HG03571 (cell line): ENCODE measurements at regions not wholly inside any gene's neighbourhood (a gene's known extent, or its start where the extent isn't known, plus 50 kb on each side); places are given as distances from the start of the nearest gene placed in this dataset.

Experiments used
- ATAC-seq: cut with Tn5 transposase; IDR thresholded peaks from one replicate; pipeline ENCODE4 v1.9.1; 2021; ENCODE audit not compliant: unreplicated experiment

- ATAC-seq, result no peak
Observed at GRCh38 chr2:7452110-7452876, 535.1 kb downstream of the RNF144A start.

DNA sequence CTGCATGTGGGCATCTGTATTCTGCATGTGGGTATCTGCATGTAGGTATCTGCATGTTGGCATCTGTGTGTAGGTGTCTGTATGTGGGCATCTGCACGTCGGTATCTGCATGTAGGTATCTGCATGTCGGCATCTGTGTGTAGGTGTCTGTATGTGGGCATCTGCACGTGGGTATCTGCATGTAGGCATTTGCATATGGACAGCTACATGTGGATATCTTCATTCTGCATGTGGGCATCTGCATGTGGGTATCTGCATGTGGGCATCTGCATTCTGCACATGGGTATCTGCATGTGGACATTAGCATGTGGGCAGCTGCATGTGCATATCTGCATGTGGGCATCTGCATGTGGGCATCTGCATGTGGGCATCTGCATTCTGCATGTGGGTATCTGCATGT, 537.4 kb downstream of the RNF144A start:
- no peak for ATAC-seq

DNA sequence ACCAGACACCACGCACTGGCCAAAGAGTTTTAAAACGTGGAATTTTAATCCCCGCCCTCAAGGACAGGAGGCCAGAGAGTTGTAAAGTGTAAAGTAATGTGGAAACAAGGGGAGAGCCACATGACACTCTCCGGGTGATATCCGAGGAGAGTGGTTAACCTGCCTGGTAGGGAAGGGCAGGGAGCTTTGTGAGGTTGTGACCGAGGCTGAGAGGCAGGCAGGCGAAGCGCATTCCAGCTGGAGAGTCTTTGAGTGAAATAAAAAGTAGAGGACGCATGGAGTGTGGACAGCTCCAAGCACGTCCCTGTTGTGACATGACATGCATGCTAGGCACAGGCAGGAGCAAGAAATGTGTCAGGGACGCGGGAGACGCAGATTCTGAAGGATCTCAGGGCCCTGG, 539.5 kb downstream of the RNF144A start:
- no peak for ATAC-seq

GRCh38 chr2:7458066-7458465, 540.9 kb downstream of the RNF144A start:
- no peak for ATAC-seq

- ATAC-seq, result no peak
Observed at GRCh38 chr2:7467782-7468447, 550.7 kb downstream of the RNF144A start.

GRCh38 chr2:7468448-7468828, 551.2 kb downstream of the RNF144A start:
- ATAC-seq, result no peak

GRCh38 chr2:7468955-7469354, 551.7 kb downstream of the RNF144A start:
- ATAC-seq, result no peak

DNA sequence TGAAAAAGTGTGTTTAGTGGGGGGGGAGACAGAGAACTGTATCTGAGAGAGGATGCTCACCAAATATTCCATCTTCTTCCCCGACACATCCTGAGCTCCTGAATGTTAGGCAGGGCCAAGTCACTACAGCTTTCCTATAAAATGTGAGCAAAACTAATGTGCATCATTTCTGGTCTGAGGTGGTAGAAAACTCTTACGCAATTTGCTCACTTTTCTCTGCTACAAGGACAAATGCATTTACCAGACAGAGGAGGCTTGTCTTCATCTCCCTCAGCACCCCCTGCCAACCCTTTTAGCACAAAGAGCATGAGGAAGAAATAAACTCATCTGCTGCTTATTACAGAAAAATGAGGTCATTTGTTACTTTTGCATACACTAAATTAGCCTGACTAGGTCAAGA, 554.0 kb downstream of the RNF144A start:
- ATAC-seq, result no peak

GRCh38 chr2:7472465-7472864, 555.3 kb downstream of the RNF144A start:
- no peak for ATAC-seq

DNA sequence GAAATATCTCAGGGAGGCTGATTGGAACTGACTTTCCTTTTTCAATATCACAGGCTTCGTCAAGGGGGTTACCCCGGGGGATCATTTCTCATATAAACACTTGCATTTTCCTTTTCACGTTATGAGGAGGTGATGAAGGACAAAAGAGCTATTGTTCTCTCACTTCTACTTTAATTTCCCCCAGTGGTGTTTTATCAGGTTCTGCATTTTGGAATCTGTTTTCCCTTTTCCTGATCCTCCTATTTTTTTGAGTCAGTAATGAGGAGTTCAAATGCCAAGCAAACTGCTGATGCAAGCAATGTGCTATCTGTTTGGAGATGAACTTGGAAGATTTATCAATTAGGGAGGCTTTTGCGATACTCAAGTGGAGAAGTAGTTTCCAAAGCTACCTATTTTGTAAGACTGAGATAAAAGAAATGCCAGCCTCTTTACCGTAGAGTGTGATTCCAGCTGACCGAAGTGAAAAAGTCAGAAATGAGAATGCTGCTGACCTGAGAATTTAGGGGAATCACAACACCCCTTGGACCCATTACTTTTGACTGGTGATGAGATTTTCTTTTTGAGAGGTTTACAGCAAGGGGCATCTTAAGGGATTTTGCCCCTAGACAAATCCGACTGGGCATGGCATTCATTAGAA, 556.0 kb downstream of the RNF144A start:
- no peak for ATAC-seq

DNA sequence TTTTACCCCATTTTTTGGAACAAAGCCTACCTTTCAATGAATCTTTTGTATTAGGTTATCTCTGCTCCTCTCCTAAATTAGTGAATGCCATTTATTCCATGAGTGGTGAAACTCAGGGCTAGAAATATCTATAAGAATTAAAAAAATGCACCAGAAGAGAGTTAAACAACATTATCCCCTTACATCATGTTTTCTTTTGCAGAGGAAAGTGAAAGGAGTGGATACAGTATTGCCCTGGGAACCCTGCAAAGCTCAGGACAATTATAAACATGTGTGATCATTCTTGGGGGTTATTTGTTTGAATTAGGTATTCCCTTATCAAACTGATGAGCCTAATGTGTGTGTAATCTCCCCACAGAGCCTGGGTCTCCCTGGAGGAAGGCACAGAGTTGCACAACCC, 559.2 kb downstream of the RNF144A start:
- no peak for ATAC-seq

DNA sequence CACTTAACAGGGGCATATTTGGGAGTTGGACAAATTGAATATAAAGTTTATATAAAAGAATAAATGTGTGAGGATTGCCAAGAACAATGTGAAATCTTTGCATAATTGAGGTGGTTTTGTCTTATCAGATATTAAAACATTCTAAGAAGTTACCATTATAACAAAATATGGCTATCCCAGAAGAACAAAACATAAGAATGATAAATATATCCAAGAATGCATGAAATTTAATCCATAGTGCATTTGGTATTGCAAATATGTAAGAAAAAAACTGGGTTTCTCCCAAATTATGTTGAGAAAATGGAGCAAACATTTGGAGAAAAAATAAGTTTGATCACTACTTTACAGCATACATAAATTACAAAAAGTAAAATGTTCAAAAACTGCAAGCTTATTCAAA, 562.4 kb downstream of the RNF144A start:
- no peak for ATAC-seq

- no peak for ATAC-seq
Observed at GRCh38 chr2:7480431-7480830, 563.2 kb downstream of the RNF144A start.

- ATAC-seq, result no peak
Observed at GRCh38 chr2:7490672-7491071, 573.5 kb downstream of the RNF144A start.

DNA sequence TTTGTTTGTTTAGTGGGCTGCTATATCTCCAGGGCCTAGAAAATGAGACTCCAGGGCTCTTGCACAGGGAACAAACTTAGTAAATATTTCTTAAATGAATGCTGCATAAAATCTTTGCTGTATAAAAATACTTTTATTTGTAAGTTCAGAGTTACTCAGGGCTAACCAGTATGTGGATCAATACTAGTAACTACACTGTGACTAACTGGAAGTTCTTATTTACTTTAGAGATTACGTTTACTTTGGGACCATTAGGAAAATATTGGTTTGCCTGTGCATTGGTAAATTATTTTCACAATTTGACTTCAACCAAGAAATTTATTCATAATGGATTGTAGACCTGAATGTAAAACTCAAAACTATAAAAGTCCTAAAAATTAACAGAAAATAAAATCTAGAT, 575.5 kb downstream of the RNF144A start:
- no peak for ATAC-seq

GRCh38 chr2:7497178-7497577, 580.0 kb downstream of the RNF144A start:
- ATAC-seq, result no peak

- ATAC-seq, result no peak
Observed at GRCh38 chr2:7499018-7499417, 581.8 kb downstream of the RNF144A start.

DNA sequence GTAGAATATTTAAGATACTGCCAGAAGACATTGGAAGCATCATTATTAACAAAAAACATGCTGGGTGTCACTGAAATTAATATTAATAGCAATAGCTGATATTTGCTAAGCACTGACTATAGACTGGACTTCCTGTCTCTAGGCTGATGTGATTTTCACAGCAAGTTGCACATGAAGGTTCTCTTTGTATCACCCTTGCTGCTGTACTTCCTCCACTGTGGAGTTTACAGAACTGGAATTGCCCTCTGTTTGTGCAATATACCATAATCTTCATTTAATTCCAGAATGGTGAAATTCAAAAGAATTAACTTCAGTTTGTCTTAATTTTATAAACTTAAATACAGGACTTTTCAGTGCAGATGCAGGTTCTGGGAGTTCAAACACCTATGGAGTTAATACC, 585.1 kb downstream of the RNF144A start:
- ATAC-seq, result no peak

GRCh38 chr2:7508296-7508943, 591.2 kb downstream of the RNF144A start:
- ATAC-seq, result no peak

- ATAC-seq, result no peak
Observed at GRCh38 chr2:7510353-7510752, 593.1 kb downstream of the RNF144A start.

GRCh38 chr2:7513834-7514233, 596.6 kb downstream of the RNF144A start:
- ATAC-seq, result no peak

- peak; percentile 65 for ATAC-seq
Observed at GRCh38 chr2:7515327-7515726, 598.1 kb downstream of the RNF144A start.
